H1 (cell line): ENCODE measurements at regions not wholly inside any gene's neighbourhood (a gene's known extent, or its start where the extent isn't known, plus 50 kb on each side); places are given as distances from the start of the nearest gene placed in this dataset.

Experiments
- CTCF ChIA-PET: fragments of 300-600 bp; sonication (Branson Sonifier 250); formaldehyde crosslinking; loops from one replicate; lab custom pipeline; 2021; ENCODE audit not compliant: partially characterized antibody; lab: Charles Lee
- POLR2A ChIA-PET: fragments of 300-600 bp; sonication (Branson Sonifier 250); formaldehyde crosslinking; loops from one replicate; lab custom pipeline; 2021; ENCODE audit warnings: inconsistent platforms; ENCODE audit not compliant: partially characterized antibody; lab: Charles Lee
- DNase-seq, 2 experiments: peaks; one replicate each; pipeline versions ENCODE4 v3.0.0 to v3.0.0-alpha.2; 2010 to 2022; ENCODE audit warnings: low spot score in 2 of 2, low read depth in 1 of 2, mixed read lengths in 1 of 2
- FAIRE-seq: peaks from 2 replicates; lab custom pipeline; 2011; peaks lifted over from hg19 to GRCh38; lab: Jason Lieb, UNC
- H2AFZ ChIP-seq: 2 replicates; pipeline ENCODE4 v1.8.1; 2012; ENCODE audit warnings: low read length, inconsistent platforms
- H2AK5ac ChIP-seq: 2 replicates; pipeline ENCODE4 v1.6.1; 2013; ENCODE audit warnings: low read depth, low read length
- H2BK120ac ChIP-seq: replicated peaks from 2 replicates; pipeline ENCODE3; 2013; ENCODE audit warnings: low read depth, low read length, inconsistent platforms
- H2BK12ac ChIP-seq: 2 replicates; pipeline ENCODE4 v1.6.1; 2013; ENCODE audit warnings: low read depth, low read length
- H2BK15ac ChIP-seq: 2 replicates; pipeline ENCODE4 v1.6.1; 2013; ENCODE audit warnings: low read length
- H2BK20ac ChIP-seq: 2 replicates; pipeline ENCODE4 v1.6.1; 2013; ENCODE audit warnings: low read length
- H2BK5ac ChIP-seq: 2 replicates; pipeline ENCODE4 v1.6.1; 2013; ENCODE audit warnings: low read depth, low read length
- H3K14ac ChIP-seq: 2 replicates; pipeline ENCODE4 v1.6.1; 2013; ENCODE audit warnings: inconsistent platforms; ENCODE audit not compliant: insufficient read length
- H3K18ac ChIP-seq: 2 replicates; pipeline ENCODE4 v1.6.1; 2013; ENCODE audit warnings: low read length; ENCODE audit errors: extremely low read depth
- H3K23ac ChIP-seq: 2 replicates; pipeline ENCODE4 v1.6.1; 2013; ENCODE audit warnings: inconsistent platforms; ENCODE audit not compliant: insufficient read length
- H3K23me2 ChIP-seq: 2 replicates; pipeline ENCODE4 v1.6.1; 2013; ENCODE audit warnings: low read depth, low read length
- H3K27ac ChIP-seq: 2 replicates; pipeline ENCODE4 v1.6.1; 2011; ENCODE audit warnings: low read depth, low read length, inconsistent platforms
- H3K27me3 ChIP-seq, 4 experiments: replicated peaks in 1 of 4; 1 replicate in 1 of 4; 2 replicates in 3 of 4; pipeline versions ENCODE4 v1.6.1 to v1.8.1; 2011 to 2013; ENCODE audit warnings: low read length in 3 of 4, mild to moderate bottlenecking in 3 of 4, inconsistent platforms in 2 of 4, mixed read lengths in 2 of 4, moderate library complexity in 1 of 4; ENCODE audit not compliant: control insufficient read depth in 3 of 4, insufficient read depth in 3 of 4; ENCODE audit errors: extremely low read depth in 1 of 4
- H3K36me3 ChIP-seq, 4 experiments: 2 replicates each; pipeline versions ENCODE4 v1.6.1 to v1.8.1; 2011 to 2013; ENCODE audit warnings: mild to moderate bottlenecking in 4 of 4, low read length in 3 of 4, moderate library complexity in 2 of 4, control low read depth in 1 of 4, inconsistent platforms in 1 of 4; ENCODE audit not compliant: insufficient read depth in 4 of 4, control insufficient read depth in 2 of 4
- H3K4ac ChIP-seq: replicated peaks from 2 replicates; pipeline ENCODE3; 2013; ENCODE audit warnings: low read length, low read depth, mixed read lengths, inconsistent platforms; ENCODE audit not compliant: insufficient read length
- H3K4me1 ChIP-seq, 4 experiments: replicated peaks in 1 of 4; 1 replicate in 1 of 4; 2 replicates in 3 of 4; pipeline versions ENCODE4 v1.6.1 to v1.8.1; 2011 to 2013; ENCODE audit warnings: low read length in 3 of 4, inconsistent platforms in 2 of 4, mixed read lengths in 1 of 4; ENCODE audit not compliant: insufficient read depth in 4 of 4, control insufficient read depth in 3 of 4
- H3K4me2 ChIP-seq, 2 experiments: 2 replicates each; pipeline versions ENCODE4 v1.6.1 to v1.8.1; 2011 to 2013; ENCODE audit warnings: low read depth in 2 of 2, low read length in 2 of 2, control low read depth in 1 of 2, inconsistent platforms in 1 of 2, mild to moderate bottlenecking in 1 of 2; ENCODE audit not compliant: insufficient read depth in 1 of 2
- H3K4me3 ChIP-seq, 4 experiments: fragments of 200-600, 300-600 bp in 1 of 4; sonication (generic), shearing (Covaris generic), sonication (Bioruptor Twin) in 1 of 4; 2 replicates each; pipeline versions ENCODE4 v1.5.1 to v1.8.1; 2011 to 2016; ENCODE audit warnings: low read length in 4 of 4, low read depth in 3 of 4, control low read depth in 2 of 4, inconsistent platforms in 2 of 4, mild to moderate bottlenecking in 2 of 4, mixed read lengths in 1 of 4, moderate library complexity in 1 of 4; ENCODE audit not compliant: insufficient read depth in 2 of 4; ENCODE audit errors: extremely low read depth in 1 of 4
- H3K56ac ChIP-seq: replicated peaks from 2 replicates; pipeline ENCODE3; 2013; ENCODE audit warnings: low read depth, mild to moderate bottlenecking, mixed read lengths, low read length, inconsistent platforms; ENCODE audit not compliant: insufficient read length
- H3K79me1 ChIP-seq: 2 replicates; pipeline ENCODE4 v1.6.1; 2013; ENCODE audit warnings: low read depth, low read length, control low read depth
- H3K79me2 ChIP-seq, 2 experiments: 2 replicates each; pipeline versions ENCODE4 v1.6.1 to v1.8.1; 2012 to 2013; ENCODE audit warnings: low read length in 2 of 2, mild to moderate bottlenecking in 2 of 2, inconsistent platforms in 1 of 2; ENCODE audit not compliant: insufficient read depth in 2 of 2, control insufficient read depth in 1 of 2
- H3K9ac ChIP-seq, 4 experiments: replicated peaks in 1 of 4; 1 replicate in 1 of 4; 2 replicates in 3 of 4; pipeline versions ENCODE4 v1.6.1 to v1.8.1; 2011 to 2013; ENCODE audit warnings: low read depth in 3 of 4, low read length in 3 of 4, control low read depth in 2 of 4, mild to moderate bottlenecking in 2 of 4, moderate library complexity in 2 of 4, inconsistent platforms in 1 of 4; ENCODE audit errors: extremely low read depth in 1 of 4
- H3K9me3 ChIP-seq, 2 experiments: 2 replicates each; pipeline versions ENCODE4 v1.6.1 to v1.8.1; 2012 to 2013; ENCODE audit warnings: mild to moderate bottlenecking in 2 of 2, moderate library complexity in 2 of 2, control low read depth in 1 of 2, inconsistent platforms in 1 of 2, low read depth in 1 of 2, low read length in 1 of 2, mixed read lengths in 1 of 2; ENCODE audit not compliant: insufficient read depth in 2 of 2
- H4K20me1 ChIP-seq, 2 experiments: replicated peaks in 1 of 2; 2 replicates each; pipeline versions ENCODE3 to v1.8.1; 2011 to 2013; ENCODE audit warnings: inconsistent platforms in 2 of 2, low read length in 2 of 2, mild to moderate bottlenecking in 1 of 2; ENCODE audit not compliant: insufficient read depth in 2 of 2, control insufficient read depth in 1 of 2
- H4K5ac ChIP-seq: 2 replicates; pipeline ENCODE4 v1.6.1; 2013; ENCODE audit warnings: low read length, low read depth, mixed read lengths, inconsistent platforms; ENCODE audit not compliant: insufficient read length
- H4K8ac ChIP-seq: 2 replicates; pipeline ENCODE4 v1.8.0; 2013; ENCODE audit warnings: mild to moderate bottlenecking, moderate library complexity, low read length, inconsistent platforms; ENCODE audit not compliant: insufficient read depth; ENCODE audit errors: extremely low read depth
- H4K91ac ChIP-seq: replicated peaks from 2 replicates; pipeline ENCODE3; 2013; ENCODE audit warnings: low read length, mixed read lengths, inconsistent platforms; ENCODE audit not compliant: insufficient read length
- CHD2 ChIP-seq: IDR thresholded peaks from 2 replicates; pipeline ENCODE4 v1.6.1; 2012; ENCODE audit warnings: low read length, improper control_type of control experiment
- KDM4A ChIP-seq: IDR thresholded peaks from one replicate; pipeline ENCODE4 v1.7.1; 2012; ENCODE audit warnings: low read depth, mild to moderate bottlenecking, moderate library complexity, low read length, inconsistent platforms; ENCODE audit not compliant: severe bottlenecking
- KDM5A ChIP-seq: fragments of 200-600 bp; IDR thresholded peaks from 2 replicates; pipeline ENCODE4 v1.7.1; 2012; ENCODE audit warnings: mild to moderate bottlenecking, low read length, inconsistent platforms, mixed read lengths
- TBP ChIP-seq: IDR thresholded peaks from 2 replicates; pipeline ENCODE4 v1.6.1; 2011; ENCODE audit warnings: low read depth, low read length, improper control_type of control experiment
- WGBS, 2 experiments: shearing (Covaris generic) in 1 of 2; methylation state at CpG; one replicate each; pipeline versions ENCODE4 v1.1.6 to v1.1.7; 2013 to 2015; ENCODE audit warnings: low lambda C conversion rate in 2 of 2, mixed read lengths in 2 of 2, inconsistent platforms in 1 of 2, low coverage in 1 of 2, missing lambda C conversion rate in 1 of 2; ENCODE audit not compliant: insufficient replicate concordance in 2 of 2, insufficient coverage in 1 of 2, insufficient read length in 1 of 2; ENCODE audit errors: extremely low coverage in 1 of 2, missing lambda C conversion rate in 1 of 2; 5-methylcytosine and 5-hydroxymethylcytosine counted together

DNA sequence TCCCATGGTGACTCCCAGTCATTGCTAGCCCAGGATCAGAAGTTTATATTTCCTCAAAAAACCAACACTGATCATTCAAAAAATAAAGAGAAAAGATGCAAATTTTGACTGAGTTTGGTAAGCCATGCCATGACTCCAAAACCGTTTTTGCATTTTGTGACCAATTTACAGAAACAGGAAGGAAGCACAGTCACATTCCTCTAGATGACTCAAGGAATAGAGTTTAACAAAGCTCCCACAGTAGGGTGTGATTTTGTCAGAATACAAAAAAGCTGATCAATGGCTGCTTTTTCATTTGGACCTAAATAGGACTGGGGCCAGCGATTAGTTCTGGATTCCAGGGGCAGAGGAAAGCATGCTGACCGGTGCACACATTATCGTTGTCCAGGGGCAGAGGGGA is 179.4 kb upstream of the AFDN start:
- Histone ChIP-seq H3K23ac (no peak overlapping the region), H3K14ac (no peak overlapping the region), H4K20me1 (peaks cover 0 to 9% of the 10 kb centered on the region in 2 experiments), H3K23me2 (peaks cover 10% of the 10 kb centered on the region; the same call in 1 of the 2 replicates), H3K9me3 (no peaks in the 10 kb centered on the region; a peak in 1 of 4 replicates), H3K27me3 (no peaks in the 10 kb centered on the region), H4K91ac (no peak overlapping the region), H2AK5ac (peak overlapping the region; percentile 54; the same call in 1 of the 2 replicates), H3K4ac (no peak overlapping the region), H4K8ac (no peak overlapping the region), H2BK5ac (0 out of 2 replicates have a peak overlapping the region, but pooled peaks have one; percentile 47), H2BK12ac (0 out of 2 replicates have a peak overlapping the region, but pooled peaks have one; percentile 68), H3K4me2 (no peak overlapping the region), H2BK20ac (peak overlapping the region; percentile 8; the same call in 1 of the 2 replicates), H3K9ac (no peak overlapping the region), H4K5ac (no peak overlapping the region), H2AFZ (no peak overlapping the region), H3K18ac (0 out of 2 replicates have a peak overlapping the region, but pooled peaks have one; percentile 15), H3K4me1 (peaks cover 0 to 15% (median 10%) of the 10 kb centered on the region in 4 experiments; a peak in 6 of 7 replicates), H3K79me1 (no peaks in the 10 kb centered on the region), H3K36me3 (peaks cover 0 to 4% (median 0%) of the 10 kb centered on the region in 4 experiments; a peak in 1 of 8 replicates), H3K4me3 (no peak overlapping the region), H3K27ac (no peak overlapping the region), H2BK120ac (no peak overlapping the region), H3K56ac (no peak overlapping the region), H2BK15ac (no peak overlapping the region), H3K79me2 (no peaks in the 10 kb centered on the region)
- TF ChIP-seq TBP (no peak), CHD2 (no peak), KDM4A (no peak), KDM5A (no peak)
- ChIA-PET POLR2A (no interaction called here), CTCF (no interaction called here)
- FAIRE-seq (no peak), DNase-seq (no peak)
- WGBS, 2 experiments: 86% methylated on average over 4 of the region's 4 CpGs; no CpG with 5 or more reads in 1 of the 2 experiments
